HepG2 (cell line): ENCODE measurements at regions not wholly inside any gene's neighbourhood (a gene's known extent, or its start where the extent isn't known, plus 50 kb on each side); places are given as distances from the start of the nearest gene placed in this dataset.

ENCODE experiments used
- ATAC-seq: fragments of 200-7000 bp; cut with Tn5 transposase; 3 replicates; pipeline ENCODE4 v1.9.1; 2020; ENCODE audit warnings: mild to moderate bottlenecking, moderate library complexity
- BruUV-seq: library from RNA; stranded (reverse); fragments of 400-500 nt; replicated peaks from 2 replicates; lab custom pipeline; 2021; lab: Mats Ljungman, UMichigan
- CTCF ChIA-PET: fragments of 300-600 bp; formaldehyde crosslinking; extraction: SDS; loops from one replicate; lab custom pipeline; 2021; ENCODE audit warnings: low total read pairs, inconsistent platforms, low intra/inter-chr PET ratio; lab: Yijun Ruan, JAX
- POLR2A ChIA-PET: fragments of 350-600 bp; sonication (Branson Sonifier 250); formaldehyde crosslinking; loops from one replicate; lab custom pipeline; 2020; ENCODE audit warnings: antibody characterized with exemption, inconsistent platforms; lab: Yijun Ruan, JAX
- DNase-seq: peaks from one replicate; pipeline ENCODE4 v3.0.0-alpha.2; 2015; ENCODE audit warnings: low spot score
- FAIRE-seq: peaks from 3 replicates; lab custom pipeline; 2011; peaks lifted over from hg19 to GRCh38; lab: Jason Lieb, UNC
- H2AFZ ChIP-seq: one replicate; pipeline ENCODE4 v1.6.1; 2011; ENCODE audit warnings: low read length, inconsistent platforms
- H3K27ac ChIP-seq: fragments of 300-600 bp; 3 replicates; pipeline ENCODE4 v1.8.0; 2011; ENCODE audit warnings: mixed run types, mild to moderate bottlenecking, mixed read lengths, low read length, inconsistent platforms; ENCODE audit not compliant: insufficient read depth; ENCODE audit errors: extremely low read length
- H3K27me3 ChIP-seq, 2 experiments: fragments of 200-600 bp in 1 of 2; 2 replicates in 1 of 2; 3 replicates in 1 of 2; pipeline versions ENCODE4 v1.6.0 to v1.8.0; 2011; ENCODE audit warnings: low read length in 2 of 2, mild to moderate bottlenecking in 2 of 2, moderate library complexity in 2 of 2, inconsistent platforms in 1 of 2; ENCODE audit not compliant: insufficient read depth in 2 of 2, control insufficient read depth in 1 of 2
- H3K36me3 ChIP-seq, 2 experiments: fragments of 200-600 bp in 1 of 2; replicated peaks in 1 of 2; 2 replicates in 1 of 2; 3 replicates in 1 of 2; pipeline versions ENCODE4 v1.5.1 to v1.8.0; 2011; ENCODE audit warnings: low read length in 2 of 2, inconsistent platforms in 1 of 2; ENCODE audit not compliant: insufficient read depth in 2 of 2, control insufficient read depth in 1 of 2
- H3K4me1 ChIP-seq: 2 replicates; pipeline ENCODE4 v1.5.1; 2012; ENCODE audit warnings: low read length, inconsistent platforms; ENCODE audit not compliant: insufficient read depth
- H3K4me2 ChIP-seq: 2 replicates; pipeline ENCODE4 v1.6.0; 2011; ENCODE audit warnings: low read depth, low read length, inconsistent platforms
- H3K4me3 ChIP-seq, 3 experiments: fragments of 200-600 bp in 1 of 3; sonication (generic), shearing (Covaris generic) in 1 of 3; replicated peaks in 1 of 3; 2 replicates each; pipeline ENCODE4 v1.5.1; 2011 to 2016; ENCODE audit warnings: low read length in 3 of 3, inconsistent platforms in 2 of 3, low read depth in 2 of 3, mild to moderate bottlenecking in 2 of 3, control low read depth in 1 of 3, mixed read lengths in 1 of 3; ENCODE audit not compliant: insufficient read depth in 1 of 3
- H3K79me2 ChIP-seq: one replicate; pipeline ENCODE4 v1.6.1; 2011; ENCODE audit warnings: low read length, inconsistent platforms; ENCODE audit not compliant: insufficient read depth
- H3K9ac ChIP-seq: 2 replicates; pipeline ENCODE4 v1.6.0; 2011; ENCODE audit warnings: mild to moderate bottlenecking, low read depth, low read length, inconsistent platforms; ENCODE audit not compliant: insufficient read depth
- H3K9me3 ChIP-seq: 2 replicates; pipeline ENCODE4 v1.5.1; 2012; ENCODE audit warnings: mild to moderate bottlenecking, low read length
- H4K20me1 ChIP-seq: 2 replicates; pipeline ENCODE4 v1.6.0; 2011; ENCODE audit warnings: inconsistent platforms, mild to moderate bottlenecking, low read length, moderate library complexity; ENCODE audit not compliant: insufficient read depth
- ETV6 ChIP-seq: sonication (generic); formaldehyde crosslinking; conservative IDR thresholded peaks from 2 replicates; pipeline ENCODE4 v1.4.0; 2020; ENCODE audit warnings: missing genetic modification reagents
- HOXA7 ChIP-seq: sonication (generic); formaldehyde crosslinking; IDR thresholded peaks from 2 replicates; pipeline ENCODE4 v1.8.1; 2022; ENCODE audit warnings: mild to moderate bottlenecking, missing genetic modification reagents, moderate library complexity
- IKZF4 ChIP-seq: sonication (generic); formaldehyde crosslinking; IDR thresholded peaks from 2 replicates; pipeline ENCODE4 v1.5.1; 2020; ENCODE audit warnings: borderline replicate concordance, mild to moderate bottlenecking, low read depth, missing genetic modification reagents; ENCODE audit errors: not compliant biosample characterization
- KMT2A ChIP-seq: sonication (generic); formaldehyde crosslinking; IDR thresholded peaks from 2 replicates; pipeline ENCODE4 v1.4.0; 2020; ENCODE audit warnings: missing genetic modification reagents
- MAFG ChIP-seq: sonication (generic); formaldehyde crosslinking; IDR thresholded peaks from 2 replicates; pipeline ENCODE4 v1.5.1; 2020; ENCODE audit warnings: mild to moderate bottlenecking, missing genetic modification reagents
- MIER2 ChIP-seq: IDR thresholded peaks from 2 replicates; pipeline ENCODE4 v1.6.1; 2016; ENCODE audit warnings: missing biosample characterization, missing genetic modification reagents
- NFIC ChIP-seq: IDR thresholded peaks from 2 replicates; pipeline ENCODE4 v1.6.1; 2012; ENCODE audit warnings: mild to moderate bottlenecking, low read length, inconsistent platforms
- YY1 ChIP-seq: IDR thresholded peaks from 2 replicates; pipeline ENCODE4 v1.6.1; 2011; ENCODE audit warnings: low read length, low read depth, moderate library complexity, mild to moderate bottlenecking; ENCODE audit not compliant: insufficient read depth, insufficient replicate concordance
- WGBS: methylation state at CpG from one replicate; pipeline ENCODE4 v1.1.6; 2017; ENCODE audit warnings: low lambda C conversion rate; 5-methylcytosine and 5-hydroxymethylcytosine counted together
- in situ Hi-C: cut with HindIII; loops from 2 replicates; pipeline ENCODE4 v1.10.0; 2017; ENCODE audit warnings: low pct_unique_long_range_greater_than_20kb; ENCODE audit not compliant: extremely low pct_ligation_motif_present
- intact Hi-C: fragments of 100-400 bp; cut with micrococcal nuclease; formaldehyde crosslinking; loops from one replicate; pipeline ENCODE4 v1.10.0; 2022; ENCODE audit not compliant: unreplicated experiment
- TF ChIP-seq, protein P1 (sequence below): sonication (generic); formaldehyde crosslinking; IDR thresholded peaks from 2 replicates; pipeline ENCODE4 v1.9.0; 2022; ENCODE audit warnings: missing genetic modification reagents, mild to moderate bottlenecking, borderline replicate concordance
- TF ChIP-seq, protein P2 (sequence below): sonication (generic); formaldehyde crosslinking; IDR thresholded peaks from 2 replicates; pipeline ENCODE4 v1.4.0; 2020; ENCODE audit warnings: mild to moderate bottlenecking, low read depth, missing genetic modification reagents
- TF ChIP-seq, protein P3 (sequence below): sonication (generic); formaldehyde crosslinking; IDR thresholded peaks from 2 replicates; pipeline ENCODE4 v1.8.1; 2023; ENCODE audit warnings: mild to moderate bottlenecking, missing genetic modification reagents
- TF ChIP-seq, protein P4 (sequence below): sonication (generic); formaldehyde crosslinking; IDR thresholded peaks from 2 replicates; pipeline ENCODE4 v1.5.0; 2020; ENCODE audit warnings: mild to moderate bottlenecking, missing genetic modification reagents, moderate library complexity

DNA sequence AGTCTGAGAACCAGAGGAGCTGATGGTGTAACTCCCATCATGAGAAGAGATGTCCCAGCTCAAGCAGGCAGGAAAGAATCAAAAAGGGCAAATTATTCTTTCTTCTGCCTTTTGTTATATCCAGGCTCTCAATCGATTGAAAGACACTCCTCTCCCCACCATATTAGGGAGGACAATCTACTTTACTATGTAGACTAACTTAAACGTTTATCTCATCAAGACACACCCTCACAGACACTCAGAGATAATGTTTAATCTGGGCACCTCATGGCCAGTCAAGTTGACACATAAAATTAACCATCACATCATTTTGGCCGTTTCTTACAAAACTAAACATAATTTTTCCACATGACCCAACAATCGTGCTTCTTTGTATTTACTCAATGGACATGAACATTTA is 534.3 kb upstream of the RORB start:
- H2AFZ ChIP-seq, result no peak overlapping the region
- no peak overlapping the region for H3K4me3 ChIP-seq
- no peak overlapping the region for H3K27ac ChIP-seq
- DNase-seq (no peak), FAIRE-seq (no peak), ATAC-seq (no peak)
- no peaks in the 10 kb centered on the region for H3K36me3 ChIP-seq
- no peaks in the 10 kb centered on the region for H3K79me2 ChIP-seq
- ChIA-PET POLR2A (no interaction called here), CTCF (no interaction called here)
- no peaks in the 10 kb centered on the region for H3K4me1 ChIP-seq
- BruUV-seq, result no TSS peak
- no peaks in the 10 kb centered on the region for H4K20me1 ChIP-seq
- H3K27me3 ChIP-seq, result no peaks in the 10 kb centered on the region
- no peak overlapping the region for H3K4me2 ChIP-seq
- intact Hi-C loops, result no loop called here
- 9% methylated on average over 4 of the region's 4 CpGs for WGBS
- H3K9ac ChIP-seq, result no peak overlapping the region
- in situ Hi-C loops, result no loop called here
- H3K9me3 ChIP-seq, result peaks cover 18% of the 10 kb centered on the region; the same call in 1 of the 2 replicates
- TF ChIP-seq MAFG (CRISPR knock-in tag) (no peak), KMT2A (CRISPR knock-in tag) (no peak), ETV6 (CRISPR knock-in tag) (no peak), MIER2 (no peak), IKZF4 (no peak), HOXA7 (CRISPR knock-in tag) (no peak), NFIC (no peak), YY1 (no peak)
- TF ChIP-seq, protein P1, sequence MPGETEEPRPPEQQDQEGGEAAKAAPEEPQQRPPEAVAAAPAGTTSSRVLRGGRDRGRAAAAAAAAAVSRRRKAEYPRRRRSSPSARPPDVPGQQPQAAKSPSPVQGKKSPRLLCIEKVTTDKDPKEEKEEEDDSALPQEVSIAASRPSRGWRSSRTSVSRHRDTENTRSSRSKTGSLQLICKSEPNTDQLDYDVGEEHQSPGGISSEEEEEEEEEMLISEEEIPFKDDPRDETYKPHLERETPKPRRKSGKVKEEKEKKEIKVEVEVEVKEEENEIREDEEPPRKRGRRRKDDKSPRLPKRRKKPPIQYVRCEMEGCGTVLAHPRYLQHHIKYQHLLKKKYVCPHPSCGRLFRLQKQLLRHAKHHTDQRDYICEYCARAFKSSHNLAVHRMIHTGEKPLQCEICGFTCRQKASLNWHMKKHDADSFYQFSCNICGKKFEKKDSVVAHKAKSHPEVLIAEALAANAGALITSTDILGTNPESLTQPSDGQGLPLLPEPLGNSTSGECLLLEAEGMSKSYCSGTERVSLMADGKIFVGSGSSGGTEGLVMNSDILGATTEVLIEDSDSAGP (CRISPR knock-in tag), result no peak
- TF ChIP-seq, protein P2, sequence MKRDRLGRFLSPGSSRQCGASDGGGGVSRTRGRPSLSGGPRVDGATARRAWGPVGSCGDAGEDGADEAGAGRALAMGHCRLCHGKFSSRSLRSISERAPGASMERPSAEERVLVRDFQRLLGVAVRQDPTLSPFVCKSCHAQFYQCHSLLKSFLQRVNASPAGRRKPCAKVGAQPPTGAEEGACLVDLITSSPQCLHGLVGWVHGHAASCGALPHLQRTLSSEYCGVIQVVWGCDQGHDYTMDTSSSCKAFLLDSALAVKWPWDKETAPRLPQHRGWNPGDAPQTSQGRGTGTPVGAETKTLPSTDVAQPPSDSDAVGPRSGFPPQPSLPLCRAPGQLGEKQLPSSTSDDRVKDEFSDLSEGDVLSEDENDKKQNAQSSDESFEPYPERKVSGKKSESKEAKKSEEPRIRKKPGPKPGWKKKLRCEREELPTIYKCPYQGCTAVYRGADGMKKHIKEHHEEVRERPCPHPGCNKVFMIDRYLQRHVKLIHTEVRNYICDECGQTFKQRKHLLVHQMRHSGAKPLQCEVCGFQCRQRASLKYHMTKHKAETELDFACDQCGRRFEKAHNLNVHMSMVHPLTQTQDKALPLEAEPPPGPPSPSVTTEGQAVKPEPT (CRISPR knock-in tag), result no peak
- TF ChIP-seq, protein P3, sequence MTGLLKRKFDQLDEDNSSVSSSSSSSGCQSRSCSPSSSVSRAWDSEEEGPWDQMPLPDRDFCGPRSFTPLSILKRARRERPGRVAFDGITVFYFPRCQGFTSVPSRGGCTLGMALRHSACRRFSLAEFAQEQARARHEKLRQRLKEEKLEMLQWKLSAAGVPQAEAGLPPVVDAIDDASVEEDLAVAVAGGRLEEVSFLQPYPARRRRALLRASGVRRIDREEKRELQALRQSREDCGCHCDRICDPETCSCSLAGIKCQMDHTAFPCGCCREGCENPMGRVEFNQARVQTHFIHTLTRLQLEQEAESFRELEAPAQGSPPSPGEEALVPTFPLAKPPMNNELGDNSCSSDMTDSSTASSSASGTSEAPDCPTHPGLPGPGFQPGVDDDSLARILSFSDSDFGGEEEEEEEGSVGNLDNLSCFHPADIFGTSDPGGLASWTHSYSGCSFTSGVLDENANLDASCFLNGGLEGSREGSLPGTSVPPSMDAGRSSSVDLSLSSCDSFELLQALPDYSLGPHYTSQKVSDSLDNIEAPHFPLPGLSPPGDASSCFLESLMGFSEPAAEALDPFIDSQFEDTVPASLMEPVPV (CRISPR knock-in tag), result no peak
- TF ChIP-seq, protein P4, sequence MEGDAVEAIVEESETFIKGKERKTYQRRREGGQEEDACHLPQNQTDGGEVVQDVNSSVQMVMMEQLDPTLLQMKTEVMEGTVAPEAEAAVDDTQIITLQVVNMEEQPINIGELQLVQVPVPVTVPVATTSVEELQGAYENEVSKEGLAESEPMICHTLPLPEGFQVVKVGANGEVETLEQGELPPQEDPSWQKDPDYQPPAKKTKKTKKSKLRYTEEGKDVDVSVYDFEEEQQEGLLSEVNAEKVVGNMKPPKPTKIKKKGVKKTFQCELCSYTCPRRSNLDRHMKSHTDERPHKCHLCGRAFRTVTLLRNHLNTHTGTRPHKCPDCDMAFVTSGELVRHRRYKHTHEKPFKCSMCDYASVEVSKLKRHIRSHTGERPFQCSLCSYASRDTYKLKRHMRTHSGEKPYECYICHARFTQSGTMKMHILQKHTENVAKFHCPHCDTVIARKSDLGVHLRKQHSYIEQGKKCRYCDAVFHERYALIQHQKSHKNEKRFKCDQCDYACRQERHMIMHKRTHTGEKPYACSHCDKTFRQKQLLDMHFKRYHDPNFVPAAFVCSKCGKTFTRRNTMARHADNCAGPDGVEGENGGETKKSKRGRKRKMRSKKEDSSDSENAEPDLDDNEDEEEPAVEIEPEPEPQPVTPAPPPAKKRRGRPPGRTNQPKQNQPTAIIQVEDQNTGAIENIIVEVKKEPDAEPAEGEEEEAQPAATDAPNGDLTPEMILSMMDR (CRISPR knock-in tag), result no peak
